Keratinocyte (primary cell): ENCODE measurements at regions not wholly inside any gene's neighbourhood (a gene's known extent, or its start where the extent isn't known, plus 50 kb on each side); places are given as distances from the start of the nearest gene placed in this dataset.

Experiments
- DNase-seq: peaks from one replicate; pipeline ENCODE4 v3.0.0-alpha.2; 2011; ENCODE audit warnings: low read depth, missing footprints, low spot score
- FAIRE-seq: peaks from 2 replicates; lab custom pipeline; 2011; peaks lifted over from hg19 to GRCh38; lab: Jason Lieb, UNC
- H2AFZ ChIP-seq: 2 replicates; pipeline ENCODE4 v1.6.0; 2012; ENCODE audit warnings: low read length, control low read depth, inconsistent platforms; ENCODE audit not compliant: control insufficient read depth
- H3K27ac ChIP-seq: 2 replicates; pipeline ENCODE4 v1.5.1; 2011; ENCODE audit warnings: low read length; ENCODE audit not compliant: control insufficient read depth, insufficient read depth
- H3K27me3 ChIP-seq: 3 replicates; pipeline ENCODE4 v1.6.0; 2011; ENCODE audit warnings: low read length; ENCODE audit not compliant: control insufficient read depth, insufficient read depth; ENCODE audit errors: extremely low read depth
- H3K36me3 ChIP-seq, 2 experiments: 2 replicates in 1 of 2; 3 replicates in 1 of 2; pipeline ENCODE4 v1.5.1; 2011; ENCODE audit warnings: low read length in 2 of 2, mild to moderate bottlenecking in 1 of 2; ENCODE audit not compliant: control insufficient read depth in 2 of 2, insufficient read depth in 2 of 2; ENCODE audit errors: extremely low read depth in 1 of 2
- H3K4me1 ChIP-seq: 3 replicates; pipeline ENCODE4 v1.5.1; 2011; ENCODE audit warnings: low read length; ENCODE audit not compliant: control insufficient read depth, insufficient read depth; ENCODE audit errors: extremely low read depth
- H3K4me2 ChIP-seq: 3 replicates; pipeline ENCODE4 v1.6.0; 2011; ENCODE audit warnings: low read depth, low read length; ENCODE audit not compliant: control insufficient read depth, insufficient read depth; ENCODE audit errors: extremely low read depth
- H3K4me3 ChIP-seq, 3 experiments: fragments of 200-600 bp in 1 of 3; sonication (generic) in 1 of 3; 2 replicates in 2 of 3; 3 replicates in 1 of 3; pipeline ENCODE4 v1.5.1; 2011 to 2016; ENCODE audit warnings: low read length in 3 of 3, mild to moderate bottlenecking in 3 of 3, control low read depth in 2 of 3, inconsistent platforms in 1 of 3, low read depth in 1 of 3, mixed read lengths in 1 of 3, mixed run types in 1 of 3, moderate library complexity in 1 of 3; ENCODE audit not compliant: control insufficient read depth in 2 of 3, insufficient read depth in 2 of 3; ENCODE audit errors: extremely low read depth in 1 of 3
- H3K79me2 ChIP-seq: 2 replicates; pipeline ENCODE4 v1.6.0; 2012; ENCODE audit warnings: low read length; ENCODE audit not compliant: control insufficient read depth, insufficient read depth
- H3K9ac ChIP-seq: 3 replicates; pipeline ENCODE4 v1.6.0; 2011; ENCODE audit warnings: low read length; ENCODE audit not compliant: control insufficient read depth, insufficient read depth; ENCODE audit errors: extremely low read depth
- H3K9me1 ChIP-seq: 3 replicates; pipeline ENCODE4 v1.6.0; 2011; ENCODE audit warnings: low read length; ENCODE audit not compliant: control insufficient read depth, insufficient read depth; ENCODE audit errors: extremely low read depth
- H3K9me3 ChIP-seq: 2 replicates; pipeline ENCODE4 v1.5.1; 2012; ENCODE audit warnings: low read depth, low read length; ENCODE audit not compliant: control insufficient read depth
- H4K20me1 ChIP-seq: 3 replicates; pipeline ENCODE4 v1.6.0; 2011; ENCODE audit warnings: low read length; ENCODE audit not compliant: control insufficient read depth, insufficient read depth; ENCODE audit errors: extremely low read depth
- EZH2 ChIP-seq: IDR thresholded peaks from one replicate; pipeline ENCODE4 v1.6.1; 2012; ENCODE audit warnings: inconsistent platforms, mild to moderate bottlenecking, low read length, moderate library complexity
- dilution Hi-C: fragments of 300-500 bp; cut with MboI; formaldehyde crosslinking; loops from one replicate; pipeline ENCODE4 v1.7.0; 2020; ENCODE audit warnings: low sequenced_read_pairs; ENCODE audit not compliant: extremely low pct_ligation_motif_present
- TF ChIP-seq, protein P1 (sequence below), 3 experiments: IDR thresholded peaks in 1 of 3; conservative IDR thresholded peaks in 1 of 3; optimal IDR thresholded peaks in 1 of 3; 2 replicates in 2 of 3; 3 replicates in 1 of 3; pipeline versions ENCODE3 to v1.5.1; 2011; ENCODE audit warnings: low read length in 3 of 3, mild to moderate bottlenecking in 3 of 3, moderate library complexity in 2 of 3, control low read depth in 1 of 3, inconsistent platforms in 1 of 3; ENCODE audit not compliant: insufficient read depth in 2 of 3; ENCODE audit errors: extremely low read depth in 1 of 3

DNA sequence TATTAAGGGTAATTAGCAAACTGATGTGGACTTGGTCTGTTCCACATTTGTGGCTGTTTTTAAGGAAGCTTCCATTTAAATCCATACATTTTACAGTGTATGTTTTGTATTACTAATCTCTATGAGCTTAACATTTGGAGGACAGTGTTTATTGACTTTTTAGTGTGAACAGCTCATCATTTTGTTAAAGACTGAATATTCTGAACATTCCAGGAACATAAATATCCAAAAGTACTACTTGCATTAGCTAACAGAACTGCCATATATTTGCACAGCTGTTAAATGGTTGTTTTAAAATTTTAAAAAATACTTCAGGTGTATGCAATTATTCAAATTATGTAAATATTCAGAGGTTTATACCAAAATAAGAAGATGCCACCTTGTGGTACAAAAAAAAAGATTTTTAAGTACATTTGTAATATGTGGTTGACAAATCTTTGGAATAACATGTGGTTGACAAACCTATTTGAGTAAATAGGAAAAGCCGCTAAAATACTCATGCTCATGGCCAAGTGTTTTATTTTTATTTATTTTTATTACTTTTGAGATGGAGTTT lies 439.7 kb upstream of the FANCL start:
- no peaks in the 10 kb centered on the region for H3K79me2 ChIP-seq
- no peaks in the 10 kb centered on the region for H4K20me1 ChIP-seq
- dilution Hi-C loops: no loop called here
- no peak overlapping the region for H3K27ac ChIP-seq
- DNase-seq (no peak), FAIRE-seq (no peak)
- TF ChIP-seq, protein P1, sequence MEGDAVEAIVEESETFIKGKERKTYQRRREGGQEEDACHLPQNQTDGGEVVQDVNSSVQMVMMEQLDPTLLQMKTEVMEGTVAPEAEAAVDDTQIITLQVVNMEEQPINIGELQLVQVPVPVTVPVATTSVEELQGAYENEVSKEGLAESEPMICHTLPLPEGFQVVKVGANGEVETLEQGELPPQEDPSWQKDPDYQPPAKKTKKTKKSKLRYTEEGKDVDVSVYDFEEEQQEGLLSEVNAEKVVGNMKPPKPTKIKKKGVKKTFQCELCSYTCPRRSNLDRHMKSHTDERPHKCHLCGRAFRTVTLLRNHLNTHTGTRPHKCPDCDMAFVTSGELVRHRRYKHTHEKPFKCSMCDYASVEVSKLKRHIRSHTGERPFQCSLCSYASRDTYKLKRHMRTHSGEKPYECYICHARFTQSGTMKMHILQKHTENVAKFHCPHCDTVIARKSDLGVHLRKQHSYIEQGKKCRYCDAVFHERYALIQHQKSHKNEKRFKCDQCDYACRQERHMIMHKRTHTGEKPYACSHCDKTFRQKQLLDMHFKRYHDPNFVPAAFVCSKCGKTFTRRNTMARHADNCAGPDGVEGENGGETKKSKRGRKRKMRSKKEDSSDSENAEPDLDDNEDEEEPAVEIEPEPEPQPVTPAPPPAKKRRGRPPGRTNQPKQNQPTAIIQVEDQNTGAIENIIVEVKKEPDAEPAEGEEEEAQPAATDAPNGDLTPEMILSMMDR (optimal IDR thresholded peaks at IDR 0.05 in 1 of 3, IDR thresholded peaks at IDR 0.05 in 1 of 3, conservative IDR thresholded peaks at IDR 0.05 in 1 of 3; ENCODE audit: extremely low read depth in 1 of 3, insufficient read depth in 2 of 3, low read length in 3 of 3): no peak
- TF ChIP-seq EZH2: no peak
- H3K9ac ChIP-seq: no peak overlapping the region
- H3K27me3 ChIP-seq: no peaks in the 10 kb centered on the region
- H3K4me2 ChIP-seq: no peak overlapping the region
- H3K9me3 ChIP-seq: no peaks in the 10 kb centered on the region
- no peaks in the 10 kb centered on the region for H3K36me3 ChIP-seq
- H3K4me3 ChIP-seq: no peak overlapping the region
- no peaks in the 10 kb centered on the region for H3K9me1 ChIP-seq
- H3K4me1 ChIP-seq: no peaks in the 10 kb centered on the region
- no peak overlapping the region for H2AFZ ChIP-seq

DNA sequence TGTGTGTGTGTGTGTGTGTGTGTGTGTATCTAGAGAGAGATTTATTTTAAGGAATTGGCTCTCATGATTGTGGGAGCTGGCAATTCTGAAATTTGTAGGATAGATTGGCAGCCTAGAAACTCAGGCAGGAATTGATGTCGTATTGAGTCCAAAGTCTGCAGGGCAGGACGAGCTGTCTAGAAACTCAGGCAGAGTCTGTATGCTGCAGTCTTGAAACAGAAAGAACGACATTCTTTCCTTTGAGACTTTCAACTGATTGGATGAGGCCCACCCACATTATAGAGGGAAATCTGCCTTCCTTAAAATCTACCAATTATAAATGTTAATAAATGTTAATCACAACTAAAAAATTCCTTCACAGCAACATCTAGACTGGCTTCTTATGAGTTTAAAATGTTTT lies 436.6 kb upstream of the FANCL start:
- Histone ChIP-seq H3K4me2 (no peak overlapping the region), H3K9ac (no peak overlapping the region), H3K4me3 (no peak overlapping the region), H3K27ac (no peak overlapping the region), H3K9me1 (no peaks in the 10 kb centered on the region), H3K9me3 (no peaks in the 10 kb centered on the region), H3K4me1 (no peaks in the 10 kb centered on the region), H3K79me2 (no peaks in the 10 kb centered on the region), H2AFZ (no peak overlapping the region), H4K20me1 (no peaks in the 10 kb centered on the region), H3K36me3 (no peaks in the 10 kb centered on the region), H3K27me3 (no peaks in the 10 kb centered on the region)
- TF ChIP-seq EZH2: no peak
- TF ChIP-seq, protein P1 (optimal IDR thresholded peaks at IDR 0.05 in 1 of 3, IDR thresholded peaks at IDR 0.05 in 1 of 3, conservative IDR thresholded peaks at IDR 0.05 in 1 of 3; ENCODE audit: extremely low read depth in 1 of 3, insufficient read depth in 2 of 3, low read length in 3 of 3): no peak
- DNase-seq (no peak), FAIRE-seq (no peak)
- dilution Hi-C loops: no loop called here
